ENCODE measurements at regions not wholly inside any gene's neighbourhood (a gene's known extent, or its start where the extent isn't known, plus 50 kb on each side); places are given as distances from the start of the nearest gene placed in this dataset.

- no peak for DNase-seq
These were observed 82.6 kb upstream of the MAGI1 start for GRCh38 chr3:66121318-66121717.

DNA sequence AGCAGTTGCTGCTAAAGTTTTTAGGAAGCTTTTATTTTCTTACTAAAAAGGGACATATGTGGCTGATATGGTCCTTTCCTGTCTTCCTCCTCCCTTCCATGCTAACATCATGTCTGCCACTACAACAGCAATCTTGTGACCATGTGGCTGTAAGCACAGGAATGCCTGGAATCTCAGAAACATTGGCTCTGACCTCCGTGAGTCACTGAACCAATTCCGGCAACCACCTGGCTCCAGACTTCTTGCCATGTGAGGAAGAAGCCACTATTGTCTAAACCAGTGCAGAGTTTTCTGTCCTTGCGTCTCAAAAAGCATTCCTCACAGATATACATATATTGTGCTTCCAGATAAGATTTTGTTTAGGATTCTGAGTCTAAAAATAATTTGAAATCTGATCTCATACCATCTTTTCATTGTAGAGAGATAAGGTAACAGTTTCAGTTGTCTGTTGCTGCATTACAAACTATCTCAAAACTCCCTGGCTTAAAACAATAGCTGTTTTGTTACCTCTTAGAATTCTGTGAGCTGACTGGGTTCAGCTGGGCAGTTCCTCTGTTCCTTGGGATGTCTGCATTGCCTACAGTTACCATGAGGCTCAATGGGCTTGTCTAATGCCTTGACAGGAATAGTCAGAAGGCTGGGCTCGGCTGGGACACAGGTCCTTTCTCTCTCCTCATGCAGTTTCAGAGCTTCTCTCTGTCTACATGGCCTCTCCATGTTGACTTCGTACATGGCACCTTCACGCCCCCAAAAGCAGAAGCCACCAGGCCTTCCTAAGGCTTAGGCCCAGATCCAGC, 77.3 kb upstream of the MAGI1 start:
- DNase-seq: peak; percentile 46 to 87

- no peak for DNase-seq
These were observed 74.8 kb upstream of the MAGI1 start for GRCh38 chr3:66113542-66113941.

GRCh38 chr3:66110840-66111239, 72.1 kb upstream of the MAGI1 start:
- no peak for DNase-seq

GRCh38 chr3:66107855-66108254, 69.1 kb upstream of the MAGI1 start:
- no peak for DNase-seq

DNA sequence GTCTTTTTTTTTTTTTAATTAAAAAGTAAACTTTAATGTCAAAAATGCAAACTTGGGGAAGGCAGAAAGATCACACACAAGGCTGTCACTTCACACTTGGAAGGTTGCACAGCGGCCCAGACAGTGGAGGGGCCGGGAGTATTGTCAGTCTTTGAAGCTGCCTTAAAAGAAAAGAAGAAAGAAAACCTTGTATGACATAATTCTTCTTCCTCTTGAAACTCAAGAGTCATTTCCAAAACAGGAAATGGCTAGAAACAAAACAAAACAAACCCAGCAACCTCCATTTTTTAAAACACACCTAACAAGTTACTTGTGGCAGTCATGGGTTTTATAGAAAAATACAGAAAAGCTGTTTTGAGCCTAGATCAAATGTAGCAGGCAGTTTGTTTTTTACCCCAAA, 68.1 kb upstream of the MAGI1 start:
- DNase-seq: no peak

DNA sequence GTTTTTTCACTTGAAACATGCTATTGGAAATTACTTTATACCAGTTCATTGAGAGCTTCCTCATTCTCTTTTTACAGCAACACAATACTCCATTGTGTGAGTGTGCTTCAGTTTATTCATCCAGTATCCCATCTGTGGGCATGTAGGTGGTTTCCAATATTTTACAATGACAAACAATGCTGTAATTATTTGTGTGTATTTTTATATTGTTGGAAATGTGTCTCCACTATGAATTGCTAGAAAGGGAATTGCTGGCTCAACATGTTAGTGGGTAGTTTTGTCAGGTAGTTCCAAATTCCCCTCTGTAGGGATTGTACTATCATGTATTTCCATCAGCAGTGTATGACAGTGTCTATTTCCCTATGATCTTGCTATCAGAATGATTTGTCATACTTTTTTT, 65.8 kb upstream of the MAGI1 start:
- DNase-seq: no peak

GRCh38 chr3:66103729-66104128, 65.0 kb upstream of the MAGI1 start:
- no peak for DNase-seq

GRCh38 chr3:66101901-66102300, 63.2 kb upstream of the MAGI1 start:
- DNase-seq: no peak

DNA sequence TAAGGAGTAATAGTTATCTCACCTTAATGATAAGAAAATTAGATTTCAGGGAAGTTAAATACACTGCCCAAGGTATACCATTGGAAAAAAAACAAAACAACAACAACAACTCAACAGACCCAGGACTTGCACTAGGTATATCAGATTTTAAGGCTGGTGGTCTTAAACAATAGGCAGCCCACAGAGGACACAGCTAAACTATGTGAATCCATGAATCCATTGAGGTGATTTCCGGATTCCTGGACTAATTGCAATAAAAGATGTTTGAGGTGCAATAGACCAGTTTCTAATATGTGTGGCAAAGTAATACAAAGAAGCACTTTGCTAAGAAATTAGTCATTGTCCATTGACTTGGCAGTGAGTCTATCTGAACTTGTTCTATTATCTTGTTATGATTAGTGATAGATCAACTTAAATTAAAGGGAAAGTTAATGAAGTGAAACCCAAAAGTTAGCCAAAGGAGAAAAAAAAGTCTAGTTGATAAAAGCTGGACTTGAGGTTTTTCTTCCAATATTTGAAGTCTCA, 60.9 kb upstream of the MAGI1 start:
- no peak for DNase-seq

DNA sequence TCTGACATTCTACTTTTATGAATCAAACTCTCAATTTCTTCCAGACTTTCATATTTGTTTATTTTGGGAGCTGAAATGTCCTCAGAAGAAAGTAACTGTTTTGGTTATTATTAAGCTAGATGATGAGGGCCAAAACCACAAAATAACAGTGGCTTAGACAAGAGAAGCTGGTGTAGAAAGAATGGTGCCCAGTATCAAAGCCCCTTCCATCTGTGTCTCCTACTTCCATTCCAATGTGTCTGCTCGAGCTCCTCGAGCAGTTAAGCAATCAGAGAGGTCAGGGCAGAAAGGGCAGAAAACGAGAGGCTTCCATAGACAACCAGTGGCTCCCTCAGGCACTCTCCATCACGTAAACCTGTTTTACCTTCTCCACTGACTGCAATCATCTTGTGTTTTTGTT, 59.7 kb upstream of the MAGI1 start:
- no peak for DNase-seq

DNA sequence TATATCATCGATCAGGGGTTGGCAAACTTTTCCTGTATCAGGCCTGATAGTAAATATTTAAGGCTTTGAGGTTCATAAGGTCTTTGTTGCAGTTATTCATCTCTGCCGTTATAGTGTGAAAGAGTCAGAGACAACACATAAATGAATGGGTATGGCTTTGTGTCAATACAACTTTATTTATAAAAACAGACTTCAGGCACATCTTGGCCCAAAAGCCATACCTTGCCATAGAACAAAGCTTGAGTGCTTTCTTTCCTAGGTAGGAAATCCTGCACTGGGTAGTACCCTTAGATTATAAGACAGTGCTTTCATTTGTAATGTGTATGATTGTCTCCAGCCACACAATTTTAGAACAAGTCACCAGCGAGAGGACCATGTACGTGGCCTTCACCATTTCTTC, 58.9 kb upstream of the MAGI1 start:
- no peak for DNase-seq

GRCh38 chr3:66095295-66096001, 56.7 kb upstream of the MAGI1 start:
- no peak for DNase-seq

GRCh38 chr3:66093981-66094380, 55.3 kb upstream of the MAGI1 start:
- no peak for DNase-seq

- DNase-seq: no peak
These were observed 53.7 kb upstream of the MAGI1 start for GRCh38 chr3:66092175-66092995.

Measured in cerebellar nuclear complex (tissue), 1 donor.